ENCODE measurements at regions not wholly inside any gene's neighbourhood (a gene's known extent, or its start where the extent isn't known, plus 50 kb on each side); places are given as distances from the start of the nearest gene placed in this dataset.
A peak's percentile ranks its signal among the peaks of the same experiment; 100 is the strongest.

GRCh38 chr2:209322905-209323512 lies 100.8 kb upstream of the MAP2 start:
- no peak for TF ChIP-seq FOXA1 (IDR thresholded peaks at IDR 0.05)
- no peak for TF ChIP-seq ZNF384 (IDR thresholded peaks at IDR 0.05)
- no peak for TF ChIP-seq TARDBP (IDR thresholded peaks at IDR 0.05)
- TF ChIP-seq FOXK2 (IDR thresholded peaks at IDR 0.05) = no peak
- TF ChIP-seq SP1 (IDR thresholded peaks at IDR 0.05) = no peak
- no peak for TF ChIP-seq FOXM1 (IDR thresholded peaks at IDR 0.05; ENCODE audit: borderline replicate concordance)
- TF ChIP-seq NFRKB (IDR thresholded peaks at IDR 0.05) = no peak
- no peak for TF ChIP-seq SUZ12 (IDR thresholded peaks at IDR 0.05)
- TF ChIP-seq CTBP1 (IDR thresholded peaks at IDR 0.05; ENCODE audit: borderline replicate concordance) = no peak
- no peak for DNase-seq (ENCODE audit: extremely low spot score)
- ChIA-PET CTCF (interaction anchor here (0.5 to 0.9 kb wide), 2 partner anchors 12 to 233 kb away, joined by 3 to 6 read pairs; no protein-coding TSS in a partner anchor), POLR2A (no interaction called here)

DNA sequence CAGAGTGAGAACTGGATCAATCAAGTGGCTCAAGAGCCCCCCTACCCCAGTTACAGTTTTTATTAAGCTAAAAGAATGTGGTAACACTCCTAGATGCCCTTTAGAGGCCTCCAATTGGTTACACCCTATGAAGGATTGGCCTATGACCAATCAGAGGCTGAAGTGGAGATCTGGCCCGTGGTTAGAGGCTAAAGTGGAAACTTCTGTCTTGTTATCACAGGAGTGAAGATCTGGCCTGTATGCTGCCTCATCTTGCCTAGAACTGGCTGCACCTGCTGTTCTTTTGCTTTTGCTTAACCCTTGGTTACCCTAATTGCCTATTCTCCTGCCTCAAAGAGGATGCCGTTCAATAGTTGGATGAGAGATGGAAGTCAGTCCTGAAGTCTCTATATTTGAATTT lies 100.1 kb upstream of the MAP2 start:
- DNase-seq (ENCODE audit: extremely low spot score) = no peak
- POLR2A ChIA-PET = no interaction called here
- TF ChIP-seq FOXK2 (IDR thresholded peaks at IDR 0.05) (no peak), TARDBP (IDR thresholded peaks at IDR 0.05) (no peak), NFRKB (IDR thresholded peaks at IDR 0.05) (no peak), LEF1 (IDR thresholded peaks at IDR 0.05; ENCODE audit: borderline replicate concordance) (no peak), ARNT (IDR thresholded peaks at IDR 0.05) (no peak)
- TF ChIP-seq, protein P1, sequence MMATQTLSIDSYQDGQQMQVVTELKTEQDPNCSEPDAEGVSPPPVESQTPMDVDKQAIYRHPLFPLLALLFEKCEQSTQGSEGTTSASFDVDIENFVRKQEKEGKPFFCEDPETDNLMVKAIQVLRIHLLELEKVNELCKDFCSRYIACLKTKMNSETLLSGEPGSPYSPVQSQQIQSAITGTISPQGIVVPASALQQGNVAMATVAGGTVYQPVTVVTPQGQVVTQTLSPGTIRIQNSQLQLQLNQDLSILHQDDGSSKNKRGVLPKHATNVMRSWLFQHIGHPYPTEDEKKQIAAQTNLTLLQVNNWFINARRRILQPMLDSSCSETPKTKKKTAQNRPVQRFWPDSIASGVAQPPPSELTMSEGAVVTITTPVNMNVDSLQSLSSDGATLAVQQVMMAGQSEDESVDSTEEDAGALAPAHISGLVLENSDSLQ (IDR thresholded peaks at IDR 0.05) = no peak
- CTCF ChIA-PET = interaction anchor here (0.5 kb wide), 1 partner anchor 232 kb away, joined by 6 read pairs; no protein-coding TSS in a partner anchor

DNA sequence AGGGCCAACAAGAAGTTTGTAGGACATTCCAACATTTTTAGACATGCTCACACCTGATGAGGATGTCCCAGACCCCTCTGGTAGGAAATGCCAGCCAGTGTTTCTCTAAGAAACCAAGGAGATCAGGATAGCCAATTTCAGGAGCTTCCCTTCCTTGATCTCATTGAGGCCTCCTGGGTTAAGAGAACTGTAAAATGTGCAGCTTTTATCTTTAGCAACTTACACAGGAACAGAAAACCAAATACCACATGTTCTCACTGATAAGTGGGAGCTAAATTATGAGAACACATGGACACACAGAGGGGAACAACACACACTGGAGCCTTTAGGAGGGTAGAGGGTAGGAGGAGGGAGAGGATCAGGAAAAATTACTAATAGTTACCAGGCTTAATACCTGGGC lies 99.6 kb upstream of the MAP2 start:
- CTCF ChIA-PET = interaction anchor here (1.0 to 1.1 kb wide), 2 partner anchors 10 to 11 kb away, joined by 3 to 9 read pairs; no protein-coding TSS in a partner anchor

GRCh38 chr2:209331291-209331844 lies 92.5 kb upstream of the MAP2 start:
- CTCF ChIA-PET = interaction anchor here (0.6 to 0.8 kb wide), 4 partner anchors 459 to 924 kb away, joined by 3 to 5 read pairs (median 4); partner anchors contain the start of gene PTH2R
- TF ChIP-seq ELF4 (IDR thresholded peaks at IDR 0.05) (no peak), BHLHE40 (IDR thresholded peaks at IDR 0.05; ENCODE audit: borderline replicate concordance) (no peak), HDGF (IDR thresholded peaks at IDR 0.05; ENCODE audit: borderline replicate concordance) (no peak), FOXM1 (IDR thresholded peaks at IDR 0.05; ENCODE audit: borderline replicate concordance) (no peak)
- no peak for DNase-seq (ENCODE audit: extremely low spot score)
- POLR2A ChIA-PET = interaction anchor here (0.6 kb wide), 1 partner anchor 241 kb away, joined by 3 read pairs; no protein-coding TSS in a partner anchor

More for the DNA sequence above, 99.6 kb upstream of the MAP2 start:
- TF ChIP-seq, protein P1 (IDR thresholded peaks at IDR 0.05) = no peak
- TF ChIP-seq ARNT (IDR thresholded peaks at IDR 0.05) = no peak
- TF ChIP-seq BHLHE40 (IDR thresholded peaks at IDR 0.05; ENCODE audit: borderline replicate concordance) = no peak
- no peak for TF ChIP-seq ELF4 (IDR thresholded peaks at IDR 0.05)
- TF ChIP-seq SUZ12 (IDR thresholded peaks at IDR 0.05) = no peak
- TF ChIP-seq ZNF384 (IDR thresholded peaks at IDR 0.05) = no peak
- no peak for TF ChIP-seq FOXK2 (IDR thresholded peaks at IDR 0.05)
- no peak for TF ChIP-seq SP1 (IDR thresholded peaks at IDR 0.05)
- POLR2A ChIA-PET = no interaction called here
- no peak for DNase-seq (ENCODE audit: extremely low spot score)

GRCh38 chr2:209334188-209335017 lies 89.4 kb upstream of the MAP2 start:
- peak; percentile 51 for DNase-seq (ENCODE audit: extremely low spot score)
- TF ChIP-seq CTBP1 (IDR thresholded peaks at IDR 0.05; ENCODE audit: borderline replicate concordance) (no peak), LEF1 (IDR thresholded peaks at IDR 0.05; ENCODE audit: borderline replicate concordance) (no peak), SUZ12 (IDR thresholded peaks at IDR 0.05) (no peak), BHLHE40 (IDR thresholded peaks at IDR 0.05; ENCODE audit: borderline replicate concordance) (no peak), FOXM1 (IDR thresholded peaks at IDR 0.05; ENCODE audit: borderline replicate concordance) (no peak), FOXA1 (IDR thresholded peaks at IDR 0.05) (no peak), SP1 (IDR thresholded peaks at IDR 0.05) (no peak), TARDBP (IDR thresholded peaks at IDR 0.05) (no peak), ZNF384 (IDR thresholded peaks at IDR 0.05) (no peak), HDGF (IDR thresholded peaks at IDR 0.05; ENCODE audit: borderline replicate concordance) (no peak), L3MBTL2 (conservative IDR thresholded peaks at IDR 0.05) (no peak)
- ChIA-PET POLR2A (no interaction called here), CTCF (interaction anchor here (0.6 to 2.6 kb wide), 10 partner anchors 10 to 939 kb away, joined by 3 to 18 read pairs (median 3); partner anchors contain the start of gene MAP2)

DNA sequence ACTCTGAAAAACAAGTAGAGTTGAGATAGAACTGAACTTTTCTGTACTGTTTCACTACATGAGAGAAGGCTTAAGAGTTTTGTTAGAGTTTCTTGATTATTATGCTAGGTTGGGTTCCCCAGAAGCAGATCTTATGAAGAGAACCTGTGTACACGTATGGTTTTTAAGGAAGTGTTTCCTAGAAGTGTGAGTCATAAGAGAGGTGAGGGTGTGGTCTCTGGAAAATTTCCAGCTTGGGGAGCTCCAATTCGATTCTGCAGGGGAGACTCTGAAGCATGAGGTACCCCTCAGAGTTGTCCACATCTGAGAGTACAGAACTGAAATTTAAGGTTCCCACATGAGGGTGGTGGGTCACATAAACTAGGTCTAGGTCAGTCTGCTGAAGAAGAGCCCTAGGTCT lies 83.3 kb upstream of the MAP2 start:
- TF ChIP-seq LEF1 (IDR thresholded peaks at IDR 0.05; ENCODE audit: borderline replicate concordance) (no peak), ARNT (IDR thresholded peaks at IDR 0.05) (no peak), SP1 (IDR thresholded peaks at IDR 0.05) (no peak), ELF4 (IDR thresholded peaks at IDR 0.05) (no peak)
- ChIA-PET CTCF (no interaction called here), POLR2A (no interaction called here)
- no peak for DNase-seq (ENCODE audit: extremely low spot score)

- CTCF ChIA-PET = no interaction called here
- DNase-seq (ENCODE audit: extremely low spot score) = no peak
- POLR2A ChIA-PET = no interaction called here
- no peak for TF ChIP-seq FOXA1 (IDR thresholded peaks at IDR 0.05)
Observed at GRCh38 chr2:209344349-209344748, 79.5 kb upstream of the MAP2 start.
